OCI-LY7 (cell line): ENCODE measurements at regions not wholly inside any gene's neighbourhood (a gene's known extent, or its start where the extent isn't known, plus 50 kb on each side); places are given as distances from the start of the nearest gene placed in this dataset.

Experiments used
- BruUV-seq: library from RNA; stranded (reverse); fragments of 400-500 nt; replicated peaks from 2 replicates; lab custom pipeline; 2021; lab: Mats Ljungman, UMichigan
- CTCF ChIA-PET: fragments of 300-600 bp; sonication (Branson Sonifier 250); formaldehyde crosslinking; loops from one replicate; lab custom pipeline; 2022; ENCODE audit warnings: antibody characterized with exemption; ENCODE audit not compliant: unreplicated experiment; lab: Charles Lee
- POLR2A ChIA-PET: fragments of 300-600 bp; sonication (Branson Sonifier 250); formaldehyde crosslinking; loops from one replicate; lab custom pipeline; 2022; ENCODE audit warnings: antibody characterized with exemption; lab: Charles Lee
- DNase-seq: peaks from one replicate; pipeline ENCODE4 v3.0.0-alpha.2; 2015; ENCODE audit warnings: low spot score
- H2AFZ ChIP-seq: fragments of 200-600 bp; sonication (generic), shearing (Covaris generic); 2 replicates; pipeline ENCODE4 v1.6.1; 2014; ENCODE audit warnings: mild to moderate bottlenecking, antibody characterized with exemption, low read length, moderate library complexity
- H3K27ac ChIP-seq: fragments of 200-600 bp; sonication (generic); 2 replicates; pipeline ENCODE4 v1.5.1; 2014; ENCODE audit warnings: mixed run types, low read depth, mild to moderate bottlenecking, moderate library complexity, low read length, inconsistent platforms; ENCODE audit not compliant: poor library complexity, severe bottlenecking
- H3K36me3 ChIP-seq: fragments of 200-600 bp; sonication (generic); 2 replicates; pipeline ENCODE4 v1.6.1; 2014; ENCODE audit warnings: mild to moderate bottlenecking, antibody characterized with exemption, low read length, moderate library complexity, mixed read lengths; ENCODE audit not compliant: insufficient read depth
- H3K4me1 ChIP-seq: fragments of 200-600 bp; sonication (generic); 2 replicates; pipeline ENCODE4 v1.5.1; 2014; ENCODE audit warnings: mild to moderate bottlenecking, low read length; ENCODE audit not compliant: insufficient read depth, poor library complexity, severe bottlenecking
- H3K4me2 ChIP-seq: fragments of 200-600 bp; sonication (generic); 2 replicates; pipeline ENCODE4 v1.6.1; 2014; ENCODE audit warnings: mild to moderate bottlenecking, low read length
- H3K4me3 ChIP-seq: fragments of 200-600 bp; sonication (generic); 2 replicates; pipeline ENCODE4 v1.5.1; 2014; ENCODE audit warnings: mild to moderate bottlenecking, low read depth, low read length; ENCODE audit not compliant: poor library complexity, severe bottlenecking
- H3K79me2 ChIP-seq: fragments of 200-600 bp; sonication (generic); 2 replicates; pipeline ENCODE4 v1.6.1; 2016; ENCODE audit warnings: low read depth, mild to moderate bottlenecking, low read length, moderate library complexity, mixed read lengths; ENCODE audit not compliant: insufficient read depth
- H3K9me2 ChIP-seq: fragments of 200-600 bp; sonication (generic); 2 replicates; pipeline ENCODE4 v1.6.1; 2016; ENCODE audit warnings: mild to moderate bottlenecking, low read length, mixed read lengths; ENCODE audit not compliant: insufficient read depth
- H3K9me3 ChIP-seq: fragments of 200-600 bp; sonication (generic); 2 replicates; pipeline ENCODE4 v1.6.1; 2014; ENCODE audit warnings: mild to moderate bottlenecking, mixed run types, low read length, mixed read lengths
- H4K20me1 ChIP-seq: fragments of 200-600 bp; sonication (generic); 2 replicates; pipeline ENCODE4 v1.6.1; 2014; ENCODE audit warnings: mild to moderate bottlenecking, antibody characterized with exemption, low read length, moderate library complexity, mixed read lengths; ENCODE audit not compliant: insufficient read depth
- EZH2phosphoT487 ChIP-seq: fragments of 200-600 bp; sonication (generic); IDR thresholded peaks from 2 replicates; pipeline ENCODE4 v1.6.1; 2018; ENCODE audit warnings: low read depth, borderline replicate concordance, mild to moderate bottlenecking, mixed run types, antibody characterized with exemption, low read length, moderate library complexity, mixed read lengths
- intact Hi-C: fragments of 100-400 bp; cut with micrococcal nuclease; formaldehyde crosslinking; loops from one replicate; pipeline ENCODE4 v1.10.0; 2022; ENCODE audit not compliant: unreplicated experiment
- TF ChIP-seq, protein P1 (sequence below): fragments of 200-600 bp; sonication (generic); conservative IDR thresholded peaks from 2 replicates; pipeline ENCODE4 v1.5.1; 2014; ENCODE audit warnings: mild to moderate bottlenecking, antibody characterized with exemption, low read length, moderate library complexity, mixed read lengths

DNA sequence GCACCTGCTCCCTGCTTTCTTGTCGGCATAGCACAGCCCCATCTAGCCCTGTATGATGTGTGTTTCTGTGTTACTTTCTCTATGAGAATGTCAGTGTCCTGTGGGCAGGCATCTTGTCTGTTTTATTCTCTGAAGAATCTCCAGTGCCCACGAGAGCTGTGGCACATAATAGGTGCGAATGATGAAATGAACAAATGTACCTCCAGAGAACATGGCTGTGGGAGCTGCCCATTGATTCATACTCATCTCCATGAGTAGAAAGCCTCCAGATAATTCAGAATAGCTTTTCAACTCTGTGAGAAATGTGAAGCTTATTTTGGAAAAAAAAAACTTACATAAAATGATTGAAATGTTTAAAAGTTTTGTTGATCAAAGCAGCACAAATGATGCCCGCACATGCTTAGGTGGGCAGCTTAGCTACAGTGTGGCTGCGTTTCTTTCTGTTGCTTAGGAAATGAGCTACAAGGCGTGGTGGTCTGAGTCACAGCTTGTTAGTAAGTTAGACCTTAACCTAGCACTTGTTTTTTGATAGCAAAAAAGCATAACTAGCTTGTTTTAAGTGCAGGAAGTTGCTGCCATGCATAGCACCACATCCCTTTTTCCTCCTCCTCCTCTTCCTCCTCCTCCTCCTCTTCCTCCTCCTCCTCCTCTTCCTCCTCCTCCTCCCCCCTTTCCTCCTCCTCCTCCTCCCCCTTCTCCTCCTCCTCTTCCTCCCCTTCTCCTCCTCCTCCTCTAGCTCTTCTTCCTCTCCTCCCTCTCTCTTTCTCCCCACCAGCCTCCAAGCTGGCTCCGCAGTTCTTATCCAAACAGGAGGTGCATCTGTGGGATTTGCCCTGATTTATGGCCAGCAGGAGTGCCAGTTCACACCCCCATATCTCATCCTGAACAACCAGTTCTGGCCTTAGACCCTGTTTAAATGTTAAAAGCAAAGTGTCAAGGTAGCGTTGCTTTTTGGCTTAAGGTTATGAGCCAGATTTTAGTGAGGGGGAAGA is 221.5 kb downstream of the IRF8 start:
- H3K9me2 ChIP-seq, result no peaks in the 10 kb centered on the region
- POLR2A ChIA-PET, result interaction anchor here (1.0 kb wide), 1 partner anchor 9 kb away, joined by 4 read pairs; no protein-coding TSS in a partner anchor
- intact Hi-C loops, result no loop called here
- H4K20me1 ChIP-seq, result no peaks in the 10 kb centered on the region
- no peak overlapping the region for H3K27ac ChIP-seq
- H2AFZ ChIP-seq, result no peak overlapping the region
- no peaks in the 10 kb centered on the region for H3K79me2 ChIP-seq
- DNase-seq, result no peak
- no TSS peak for BruUV-seq
- CTCF ChIA-PET, result no interaction called here
- H3K4me3 ChIP-seq, result no peak overlapping the region
- H3K9me3 ChIP-seq, result no peaks in the 10 kb centered on the region
- TF ChIP-seq, protein P1, sequence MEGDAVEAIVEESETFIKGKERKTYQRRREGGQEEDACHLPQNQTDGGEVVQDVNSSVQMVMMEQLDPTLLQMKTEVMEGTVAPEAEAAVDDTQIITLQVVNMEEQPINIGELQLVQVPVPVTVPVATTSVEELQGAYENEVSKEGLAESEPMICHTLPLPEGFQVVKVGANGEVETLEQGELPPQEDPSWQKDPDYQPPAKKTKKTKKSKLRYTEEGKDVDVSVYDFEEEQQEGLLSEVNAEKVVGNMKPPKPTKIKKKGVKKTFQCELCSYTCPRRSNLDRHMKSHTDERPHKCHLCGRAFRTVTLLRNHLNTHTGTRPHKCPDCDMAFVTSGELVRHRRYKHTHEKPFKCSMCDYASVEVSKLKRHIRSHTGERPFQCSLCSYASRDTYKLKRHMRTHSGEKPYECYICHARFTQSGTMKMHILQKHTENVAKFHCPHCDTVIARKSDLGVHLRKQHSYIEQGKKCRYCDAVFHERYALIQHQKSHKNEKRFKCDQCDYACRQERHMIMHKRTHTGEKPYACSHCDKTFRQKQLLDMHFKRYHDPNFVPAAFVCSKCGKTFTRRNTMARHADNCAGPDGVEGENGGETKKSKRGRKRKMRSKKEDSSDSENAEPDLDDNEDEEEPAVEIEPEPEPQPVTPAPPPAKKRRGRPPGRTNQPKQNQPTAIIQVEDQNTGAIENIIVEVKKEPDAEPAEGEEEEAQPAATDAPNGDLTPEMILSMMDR, result no peak
- no peak for TF ChIP-seq EZH2phosphoT487
- no peaks in the 10 kb centered on the region for H3K36me3 ChIP-seq
- no peaks in the 10 kb centered on the region for H3K4me1 ChIP-seq
- H3K4me2 ChIP-seq, result no peak overlapping the region

DNA sequence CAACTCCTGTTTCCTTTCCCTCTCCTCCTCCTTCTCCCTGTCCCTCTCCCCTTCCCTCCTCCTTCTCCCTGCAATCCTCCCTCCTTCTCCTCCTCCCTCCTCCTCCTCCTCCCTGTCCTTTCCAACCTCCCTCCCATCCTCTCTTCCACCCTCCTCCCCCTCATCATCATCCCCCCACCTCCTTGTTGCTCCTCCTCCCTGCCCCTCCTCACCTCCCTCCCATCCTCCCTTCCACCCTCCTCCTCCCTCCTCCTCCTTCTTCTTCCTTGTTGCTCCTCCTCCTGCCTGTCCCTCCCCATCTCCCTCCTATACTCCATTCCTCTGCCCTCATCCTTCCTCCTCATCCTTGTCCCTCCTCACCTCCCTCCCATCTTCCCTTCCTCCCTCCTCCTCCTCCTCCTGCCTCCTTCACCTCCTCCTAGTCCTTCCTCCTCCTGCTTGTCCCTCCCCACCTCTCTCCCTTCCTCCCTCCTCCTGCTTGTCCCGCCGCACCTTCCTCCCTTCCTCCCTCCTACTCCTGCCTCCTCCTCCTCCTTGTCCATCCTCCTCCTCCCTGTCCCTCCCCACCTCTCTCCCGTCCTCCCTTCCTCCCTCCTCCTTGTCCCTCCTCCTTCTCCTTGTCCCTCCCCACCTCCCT is 222.5 kb downstream of the IRF8 start:
- Histone ChIP-seq H3K4me3 (no peak overlapping the region), H3K4me2 (no peak overlapping the region), H4K20me1 (no peaks in the 10 kb centered on the region), H2AFZ (no peak overlapping the region), H3K4me1 (no peaks in the 10 kb centered on the region), H3K9me2 (no peaks in the 10 kb centered on the region), H3K79me2 (no peaks in the 10 kb centered on the region), H3K36me3 (no peaks in the 10 kb centered on the region), H3K9me3 (no peaks in the 10 kb centered on the region), H3K27ac (no peak overlapping the region)
- DNase-seq, result no peak
- ChIA-PET CTCF (no interaction called here), POLR2A (no interaction called here)
- no TSS peak for BruUV-seq
- intact Hi-C loops, result no loop called here
- TF ChIP-seq, protein P1, result no peak
- TF ChIP-seq EZH2phosphoT487, result no peak
